Fibroblast of skin of scalp (primary cell): ENCODE measurements at regions not wholly inside any gene's neighbourhood (a gene's known extent, or its start where the extent isn't known, plus 50 kb on each side); places are given as distances from the start of the nearest gene placed in this dataset.
A peak's percentile ranks its signal among the peaks of the same experiment; 100 is the strongest.
"Not testable (repeated sequence)": the region's sequence is repeated elsewhere in the genome, so short reads cannot be mapped to it uniquely, and the experiment has no call there.

Source experiments
- DNase-seq: peaks from one replicate; pipeline ENCODE4 v3.0.0-alpha.2; 2013

DNA sequence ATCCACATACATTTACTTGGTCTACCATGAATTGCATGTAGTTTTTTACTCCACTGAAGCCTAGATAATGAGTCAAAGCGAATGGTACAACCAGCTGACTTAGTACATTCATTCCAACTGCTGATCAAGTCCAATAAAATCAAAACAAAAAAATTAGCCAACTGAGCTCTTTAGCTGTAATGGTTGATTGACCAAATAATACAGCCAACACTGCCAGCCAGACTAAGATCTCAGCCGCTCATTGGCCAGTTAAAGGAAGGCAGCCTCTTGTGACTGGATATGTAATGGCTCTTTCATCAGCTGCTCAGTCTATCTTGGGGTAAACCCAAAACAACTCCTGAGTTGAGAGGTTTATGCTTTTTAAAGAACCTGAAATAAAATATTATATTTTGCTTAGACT lies 204.3 kb upstream of the RSPO3 start:
- DNase-seq: no peak

DNA sequence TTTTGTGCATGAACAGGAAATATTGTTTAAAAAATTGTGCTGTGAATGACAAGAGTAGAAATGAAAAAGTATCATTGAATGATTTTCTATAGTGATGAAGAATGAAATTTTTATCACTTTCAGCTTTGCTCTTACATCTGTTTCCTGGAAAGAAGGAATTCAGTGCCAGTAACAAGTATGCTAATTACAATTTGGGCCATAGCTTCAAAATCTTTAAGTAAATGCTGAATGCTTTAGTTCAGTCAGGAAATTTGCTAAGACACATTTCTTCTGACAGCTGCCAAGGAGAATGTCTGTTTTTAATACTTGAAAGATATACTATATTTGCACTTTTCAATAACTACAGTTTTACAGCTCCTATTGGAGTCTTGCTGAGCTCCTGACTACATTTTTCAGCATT lies 203.7 kb upstream of the RSPO3 start:
- no peak for DNase-seq

DNA sequence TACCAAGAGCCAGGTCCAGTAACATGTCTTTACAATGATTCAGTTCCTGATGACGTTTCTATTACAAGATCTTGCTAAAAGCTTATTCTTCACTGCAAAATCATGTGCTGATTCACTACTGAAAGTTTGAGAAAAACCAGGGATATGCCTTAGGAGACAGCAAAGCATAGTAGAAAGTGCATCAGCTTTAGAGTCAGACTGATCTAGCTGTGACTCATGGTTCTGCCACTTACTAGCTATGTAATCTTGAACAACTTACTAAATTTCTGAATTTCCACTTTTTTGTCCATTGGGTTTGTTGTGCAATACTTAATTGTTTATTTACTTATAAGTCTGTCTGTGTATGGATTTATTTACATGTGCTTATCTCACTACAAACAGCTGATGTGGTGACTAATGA lies 198.5 kb upstream of the RSPO3 start:
- peak; percentile 92 for DNase-seq

DNA sequence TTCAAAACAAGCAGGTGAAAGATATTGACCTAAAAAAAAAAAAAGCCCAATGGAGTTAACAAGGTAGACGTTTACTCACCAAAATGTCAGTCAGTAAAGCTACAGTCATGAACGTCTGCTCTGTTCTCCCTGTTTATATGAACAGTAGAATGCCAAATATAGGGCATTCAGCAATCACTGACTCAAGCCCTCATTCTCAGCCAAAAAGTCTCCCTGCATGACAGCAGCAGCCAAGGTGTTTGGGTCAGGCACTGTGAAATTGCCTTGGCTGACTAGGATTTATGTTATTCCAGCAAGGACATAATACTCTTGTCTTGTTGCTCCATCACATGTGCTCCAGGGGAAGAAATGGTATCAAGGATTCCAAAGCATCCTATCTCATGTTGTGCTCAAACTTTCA lies 194.7 kb upstream of the RSPO3 start:
- DNase-seq: no peak

DNA sequence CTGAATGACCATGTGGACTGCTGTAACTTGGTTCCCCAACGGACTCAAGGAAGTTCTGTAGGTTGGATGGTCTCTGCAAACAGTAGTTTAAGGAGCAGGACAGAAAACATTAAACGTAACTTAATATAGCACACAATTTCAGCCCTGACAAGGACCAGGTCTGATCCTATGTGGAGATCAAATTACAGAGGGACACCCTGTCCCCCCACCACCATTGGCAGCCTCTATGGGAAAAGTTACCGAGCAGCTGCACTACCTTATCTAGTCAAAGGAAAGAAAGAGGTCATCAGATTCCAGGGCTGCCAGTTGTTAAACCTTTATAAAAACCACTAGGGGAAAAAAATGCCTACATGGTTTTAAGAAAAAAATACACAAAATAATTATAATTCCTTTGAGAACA lies 191.5 kb upstream of the RSPO3 start:
- DNase-seq: no peak

DNA sequence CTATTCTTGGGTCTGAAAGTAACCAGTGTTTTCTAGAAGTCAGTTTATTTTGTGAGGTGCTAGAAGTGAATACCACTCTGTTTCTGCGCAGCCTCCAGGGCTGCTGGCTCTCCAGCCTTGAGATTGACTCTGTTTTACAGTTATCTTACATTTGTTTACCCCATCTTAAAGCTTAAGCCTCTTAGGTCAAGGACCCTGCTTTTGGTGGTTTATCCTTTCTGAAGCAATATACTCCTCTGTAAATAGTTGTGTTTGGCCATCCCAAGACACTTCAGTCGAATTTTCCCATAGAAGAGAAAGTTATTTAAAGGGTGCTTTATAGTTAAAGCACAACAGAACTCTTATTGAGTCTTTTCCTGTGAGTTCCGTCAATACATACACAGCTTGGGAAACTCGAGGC lies 190.6 kb upstream of the RSPO3 start:
- no peak for DNase-seq

DNA sequence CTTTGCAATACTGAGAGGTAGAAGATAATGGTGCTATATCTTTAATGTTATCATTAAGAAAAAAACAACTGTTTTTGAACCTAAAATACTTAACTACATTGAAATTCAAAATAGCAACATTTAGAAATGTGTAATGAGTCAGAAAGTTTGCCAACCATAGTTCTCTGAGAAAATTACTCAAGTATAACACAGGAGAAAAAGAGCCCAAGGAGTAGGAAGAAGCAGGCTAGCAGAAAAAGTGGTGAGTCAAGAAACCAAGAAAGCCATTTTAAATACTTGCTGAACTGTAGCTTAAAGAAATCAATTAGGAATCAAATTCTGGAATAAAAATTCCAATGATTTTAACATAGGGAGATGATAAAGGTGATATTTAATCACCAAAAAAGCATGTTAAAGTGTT lies 181.0 kb upstream of the RSPO3 start:
- no peak for DNase-seq

DNA sequence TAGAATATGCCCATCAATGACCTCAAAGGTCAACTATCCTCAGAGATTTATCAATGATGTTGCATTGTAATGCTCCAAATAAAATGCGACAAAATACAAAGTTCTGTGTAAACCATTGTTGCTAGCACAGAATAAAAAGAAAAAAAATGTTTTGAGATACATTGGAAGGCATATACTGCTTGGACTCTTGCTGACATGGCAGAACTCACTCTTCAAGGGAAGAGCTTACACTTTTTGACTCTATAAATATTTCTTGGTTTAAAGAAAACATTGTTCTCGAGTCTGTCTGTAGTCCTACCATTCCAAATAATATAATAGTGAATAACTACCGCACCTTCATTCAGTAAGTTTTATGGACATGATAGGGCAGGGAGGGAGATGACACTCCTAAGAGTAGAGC lies 178.7 kb upstream of the RSPO3 start:
- no peak for DNase-seq

DNA sequence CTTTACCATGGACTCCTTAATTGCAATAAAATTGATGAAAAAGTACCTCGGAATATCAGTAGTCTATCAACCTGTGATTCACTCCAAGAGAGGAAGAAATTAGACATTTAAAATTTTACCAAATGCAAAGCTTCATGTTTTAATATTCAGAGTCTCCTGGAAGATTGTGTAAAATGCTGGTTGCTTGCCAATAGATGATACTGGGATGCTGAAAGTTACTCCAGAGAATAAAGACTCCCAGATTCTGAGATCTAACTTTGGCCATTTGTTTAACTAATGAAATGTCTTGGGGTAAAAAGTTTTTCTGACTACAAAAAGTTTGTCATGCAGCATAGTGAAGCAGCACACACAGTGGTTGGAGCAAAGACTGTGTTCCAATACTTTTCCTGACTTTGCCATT lies 176.7 kb upstream of the RSPO3 start:
- no peak for DNase-seq

DNA sequence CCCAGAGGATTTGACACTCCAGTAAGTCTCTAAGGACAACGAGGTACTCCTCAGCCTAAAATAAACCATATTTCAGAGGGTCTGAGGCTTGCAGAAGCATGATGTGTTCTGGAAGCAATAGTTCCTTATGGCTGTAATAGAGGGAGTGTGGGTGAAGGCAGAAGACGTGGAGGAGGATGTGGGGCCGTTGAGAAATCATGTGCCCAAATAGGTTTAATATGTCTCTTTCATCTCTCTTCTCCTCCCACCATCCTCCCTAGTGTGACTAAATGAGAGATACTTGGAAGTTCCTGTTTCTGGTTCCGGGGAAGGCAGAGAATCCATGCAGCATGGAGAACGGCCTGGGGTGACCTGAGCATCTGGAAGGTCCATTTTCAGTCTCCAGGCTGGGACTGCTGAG lies 174.0 kb upstream of the RSPO3 start:
- DNase-seq: no peak

DNA sequence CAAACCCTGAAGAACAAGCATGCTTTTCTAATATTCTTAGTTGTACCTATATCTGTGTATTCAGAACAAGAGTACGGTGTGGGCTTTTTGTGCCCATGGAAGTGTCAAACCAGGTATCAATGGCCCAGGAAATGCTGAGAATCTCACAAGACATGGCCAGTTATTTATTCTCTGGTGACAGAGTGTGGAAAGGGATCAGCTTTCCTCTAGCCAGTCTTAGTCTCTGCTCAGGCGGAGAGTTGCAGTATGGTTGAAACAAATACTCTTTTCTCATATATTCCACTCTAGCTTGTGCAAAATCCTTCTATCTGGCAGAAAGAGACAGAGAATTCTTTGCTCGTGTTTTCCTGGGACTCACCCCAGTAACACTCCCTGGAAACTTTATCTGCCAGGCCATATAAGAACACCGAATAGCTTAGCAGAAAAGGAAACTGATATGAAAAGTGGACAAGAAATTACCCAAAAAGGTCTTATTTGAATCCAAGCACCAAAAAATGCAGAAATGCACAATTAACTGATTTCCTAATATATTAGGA lies 173.3 kb upstream of the RSPO3 start:
- no peak for DNase-seq

DNA sequence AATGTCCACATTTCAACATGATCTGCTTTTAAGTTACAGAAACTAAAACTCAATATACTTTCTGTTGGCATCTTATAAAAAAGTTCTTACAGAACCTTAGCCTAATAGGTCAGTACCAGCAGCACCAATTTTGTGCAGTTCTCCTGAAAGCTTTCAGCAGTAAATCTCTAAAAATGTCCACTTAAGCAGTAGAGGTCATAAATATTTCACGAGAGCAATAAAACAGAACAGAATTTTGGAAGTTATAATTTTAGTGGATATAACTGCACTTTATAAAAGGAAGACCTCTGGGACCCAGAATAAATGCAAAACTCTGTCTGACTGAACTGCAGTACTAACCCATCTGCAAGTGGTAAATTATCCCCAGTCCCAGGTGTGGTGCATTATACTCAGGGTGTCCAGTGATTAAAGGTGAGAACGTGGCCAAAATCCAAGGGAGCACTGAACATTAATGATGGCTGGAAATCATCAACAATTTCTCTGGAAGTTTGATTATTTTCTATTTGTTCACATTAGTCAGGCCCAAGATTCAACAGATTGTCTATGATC lies 172.6 kb upstream of the RSPO3 start:
- no peak for DNase-seq

DNA sequence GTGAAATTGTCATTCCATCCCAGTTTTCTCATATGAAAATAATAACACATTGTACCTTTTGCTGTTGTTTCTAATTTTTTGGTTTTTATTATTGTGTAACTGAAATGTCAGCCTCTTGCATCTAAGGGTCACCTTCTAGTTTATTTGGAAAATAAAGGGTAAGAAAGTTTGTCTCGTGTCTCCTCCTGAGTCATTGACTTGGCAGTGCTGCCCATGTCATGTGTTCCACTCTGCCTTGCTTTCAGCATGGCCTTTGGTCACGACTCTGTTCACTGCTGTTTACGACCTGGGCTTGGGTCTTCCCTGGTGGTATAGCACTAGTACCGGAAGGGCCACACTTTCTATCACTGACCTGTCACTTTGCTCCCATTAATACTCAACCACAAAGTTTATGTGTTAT lies 171.4 kb upstream of the RSPO3 start:
- DNase-seq: no peak

DNA sequence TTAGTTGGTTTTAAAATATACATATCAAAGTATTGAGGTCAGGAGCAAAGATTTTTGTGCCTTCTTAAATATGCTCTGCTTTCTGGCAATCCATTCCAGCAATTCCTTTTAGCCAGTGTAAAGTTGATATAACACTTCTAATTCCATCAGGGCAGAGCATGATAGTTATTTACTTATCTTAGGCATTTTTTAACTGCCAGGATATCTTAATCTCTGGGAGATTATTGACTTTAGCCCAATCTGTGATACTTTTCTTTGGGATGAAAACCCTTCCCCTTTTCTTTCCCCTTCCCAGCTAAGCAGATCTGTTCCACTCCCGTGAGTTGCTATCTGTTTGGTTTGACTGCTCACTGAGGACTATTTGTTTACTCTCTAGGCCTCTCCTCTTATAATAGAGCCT lies 168.7 kb upstream of the RSPO3 start:
- peak; percentile 8 for DNase-seq

DNA sequence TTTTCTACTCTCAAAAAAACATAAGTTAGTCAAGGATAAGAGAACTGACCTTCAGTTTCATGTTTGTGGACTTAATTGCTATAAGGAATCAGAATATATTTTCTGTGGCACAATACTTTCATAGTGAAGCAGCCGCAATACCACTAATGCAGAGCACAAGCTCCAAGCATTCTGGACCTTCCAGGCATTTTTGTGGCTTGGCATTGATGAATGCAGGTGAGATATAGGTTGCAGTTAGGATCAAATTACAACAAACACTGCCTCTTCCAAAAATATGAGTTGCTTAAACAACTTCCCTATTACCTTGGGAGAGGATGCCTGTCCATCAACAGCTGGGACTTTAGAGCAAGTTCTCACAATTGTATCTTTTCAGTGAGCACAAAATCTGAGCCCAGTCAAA lies 162.8 kb upstream of the RSPO3 start:
- no peak for DNase-seq

DNA sequence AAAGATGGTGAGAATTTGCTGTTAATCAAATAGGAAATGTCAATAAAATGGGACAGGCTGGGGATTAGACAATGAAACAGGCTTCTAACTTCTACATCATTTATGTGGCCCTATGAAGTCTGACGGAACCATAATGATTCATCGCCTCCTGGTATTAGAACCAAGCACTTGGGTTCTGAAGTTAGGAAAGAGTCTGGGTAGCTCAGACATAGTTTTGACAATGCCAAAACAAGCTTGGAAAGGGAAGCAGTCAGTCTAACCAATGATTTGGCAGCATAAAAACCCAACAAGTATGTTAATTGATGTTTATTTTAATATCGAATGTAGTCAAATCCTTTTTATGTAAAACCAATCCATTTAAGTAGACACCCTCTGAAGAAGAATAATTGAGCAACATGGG lies 160.8 kb upstream of the RSPO3 start:
- DNase-seq: no peak

DNA sequence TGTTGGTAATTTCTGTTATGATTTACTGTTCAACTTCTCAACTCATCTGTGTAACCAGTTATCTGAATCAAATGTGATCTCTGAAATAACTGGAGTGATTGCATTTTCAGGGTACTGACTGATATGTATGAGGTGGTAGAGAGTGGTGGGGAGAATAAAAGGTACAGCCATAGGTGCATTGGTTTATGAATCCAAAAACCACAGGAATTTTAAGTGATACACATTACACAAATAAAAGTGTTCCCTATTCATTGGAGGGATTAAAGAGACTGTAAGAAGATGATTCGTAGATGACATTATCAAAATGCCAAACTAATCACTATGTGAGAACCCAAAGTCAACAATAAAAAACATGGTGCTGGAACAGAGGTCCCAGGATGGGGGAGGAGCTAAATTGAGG lies 158.7 kb upstream of the RSPO3 start:
- no peak for DNase-seq

DNA sequence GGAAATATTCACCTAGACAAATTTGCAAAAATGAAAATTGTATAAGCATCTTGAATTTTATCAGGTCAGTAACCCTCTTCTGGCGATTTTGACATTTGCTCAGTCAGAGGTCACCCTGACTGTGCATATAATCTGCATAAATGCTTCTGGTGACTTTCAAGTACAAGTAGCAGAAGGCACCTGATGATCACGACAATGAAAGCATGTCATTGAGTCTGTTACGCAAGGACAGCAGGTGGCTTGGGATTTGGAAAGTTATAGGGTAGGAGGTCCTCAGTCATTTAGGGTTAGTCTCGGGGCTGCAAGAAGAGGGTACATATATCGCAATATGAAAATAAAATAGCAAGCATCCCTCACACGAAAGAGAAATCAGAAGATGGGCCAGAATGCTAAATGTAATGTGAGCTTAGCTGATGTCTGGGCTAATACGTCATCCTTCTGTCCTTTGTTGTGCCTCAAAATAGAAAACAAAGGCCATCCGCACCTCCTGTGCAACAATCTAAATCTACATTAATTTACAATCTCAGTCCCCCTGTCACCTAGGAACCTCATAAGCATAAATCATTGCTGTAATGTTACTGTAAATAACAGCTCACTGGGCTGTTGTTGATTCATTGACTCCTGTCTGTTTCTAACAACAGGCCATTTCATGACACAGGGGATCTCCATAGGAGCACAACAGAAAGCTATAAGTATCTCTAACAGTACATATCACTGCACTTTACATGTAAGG lies 155.2 kb upstream of the RSPO3 start:
- DNase-seq: no peak

DNA sequence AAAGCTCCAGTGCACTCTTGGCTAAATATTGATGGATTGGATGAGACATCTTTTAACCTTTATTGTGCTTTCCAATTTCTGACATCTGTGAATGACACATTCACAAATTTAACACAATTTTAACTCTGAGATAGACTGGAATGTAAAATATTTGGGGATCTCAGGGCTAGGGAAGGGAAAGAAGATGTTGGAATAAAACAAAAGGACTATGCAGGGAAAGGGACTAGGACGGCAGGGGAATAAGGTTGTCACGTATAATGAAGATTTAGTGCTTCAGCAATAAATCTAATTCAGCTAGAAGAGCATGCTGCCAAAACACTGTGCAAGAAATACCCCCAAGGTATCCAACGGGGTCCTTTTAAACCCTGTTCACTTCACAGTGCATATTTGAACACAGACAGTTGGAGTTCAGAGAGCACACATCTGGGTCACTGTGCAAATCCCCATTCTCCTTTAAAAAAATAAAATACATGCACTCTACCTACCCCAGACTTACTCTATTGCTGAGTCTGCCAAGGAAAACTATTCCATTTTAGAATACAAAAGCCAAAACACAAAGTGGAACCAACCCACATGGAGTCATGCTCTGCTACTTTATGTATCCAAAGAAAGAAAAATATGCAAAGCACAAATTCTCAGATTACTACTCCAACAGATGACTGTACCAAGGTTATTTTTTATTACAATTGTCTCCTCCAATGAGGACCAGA lies 151.0 kb upstream of the RSPO3 start:
- DNase-seq: no peak

DNA sequence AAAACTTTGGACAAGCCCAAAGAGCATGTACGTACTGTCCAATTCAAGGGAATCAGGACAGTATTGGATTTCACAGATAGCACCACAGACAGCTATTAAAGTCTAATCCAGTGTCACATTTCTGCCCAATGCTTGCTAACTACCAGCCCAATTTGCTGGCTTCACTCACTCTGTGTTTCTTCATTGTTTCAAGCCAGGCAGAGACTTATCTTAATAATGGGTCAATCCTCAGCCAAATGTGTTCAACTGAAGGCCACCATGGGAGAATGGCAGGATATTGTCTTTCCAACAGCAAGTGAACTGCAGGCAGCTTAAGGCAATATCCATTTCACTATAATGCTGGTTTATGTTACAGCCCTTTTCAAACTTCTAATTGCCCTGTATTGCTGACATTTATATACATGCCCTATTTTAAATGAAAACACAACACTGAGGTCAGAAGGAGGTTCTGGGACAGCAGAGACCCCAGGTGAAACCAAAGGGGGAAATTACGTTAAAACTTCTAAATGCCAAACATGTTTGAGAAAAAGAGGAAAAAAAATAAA lies 142.1 kb upstream of the RSPO3 start:
- DNase-seq: no peak

DNA sequence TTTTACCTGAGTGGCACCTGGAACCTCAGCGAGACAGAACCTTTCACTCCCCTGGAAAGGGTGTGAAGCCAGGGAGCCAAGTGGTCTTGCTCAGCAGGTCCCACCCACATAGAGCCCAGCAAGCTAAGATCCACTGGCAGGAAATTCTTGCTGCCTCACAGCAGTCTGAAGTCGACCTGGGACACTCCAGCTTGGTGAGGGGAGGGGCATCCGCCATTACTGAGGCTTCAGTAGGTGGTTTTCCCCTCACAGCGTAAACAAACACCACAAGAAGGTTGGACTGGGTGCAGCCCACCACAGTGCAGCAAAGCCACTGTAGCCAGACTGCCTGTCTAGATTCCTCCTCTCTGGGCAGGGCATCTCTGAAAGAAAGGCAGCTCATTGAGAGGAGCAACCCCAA lies 134.7 kb upstream of the RSPO3 start:
- DNase-seq: no peak

DNA sequence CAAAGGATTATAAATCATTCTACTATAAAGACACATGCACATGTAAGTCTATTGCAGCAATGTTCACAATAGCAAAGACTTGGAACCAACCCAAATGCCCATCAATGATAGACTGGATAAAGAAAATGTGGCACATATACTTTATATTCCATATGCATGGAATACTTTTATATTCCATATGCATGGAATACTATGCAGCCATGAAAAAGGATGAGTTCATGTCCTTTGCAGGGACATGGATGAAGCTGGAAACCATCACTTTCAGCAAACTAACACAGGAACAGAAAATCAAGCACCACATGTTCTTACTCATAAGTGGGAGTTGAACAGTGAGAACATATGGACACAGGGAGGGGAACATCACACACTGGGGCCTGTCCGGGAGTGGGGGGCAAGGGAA lies 130.3 kb upstream of the RSPO3 start:
- not testable (repeated sequence) for DNase-seq

DNA sequence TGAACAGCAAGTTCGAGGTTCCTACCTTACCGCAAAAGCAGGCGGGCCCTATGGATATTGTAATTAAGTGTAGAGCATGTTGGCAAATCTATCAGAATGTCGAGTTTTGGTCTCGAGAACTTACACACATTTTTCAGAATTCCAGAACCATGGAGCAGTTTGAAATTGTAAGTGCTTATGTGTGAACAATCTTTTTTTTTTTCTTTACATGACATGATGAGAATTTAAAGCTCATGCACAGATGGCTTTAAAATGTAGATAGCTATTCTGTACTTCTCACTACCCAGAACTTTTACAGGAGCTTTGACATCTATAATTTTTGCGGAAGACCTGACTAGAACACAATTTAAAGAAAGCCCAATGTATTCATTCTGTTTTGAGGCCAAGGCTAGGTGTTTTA lies 117.8 kb upstream of the RSPO3 start:
- no peak for DNase-seq

DNA sequence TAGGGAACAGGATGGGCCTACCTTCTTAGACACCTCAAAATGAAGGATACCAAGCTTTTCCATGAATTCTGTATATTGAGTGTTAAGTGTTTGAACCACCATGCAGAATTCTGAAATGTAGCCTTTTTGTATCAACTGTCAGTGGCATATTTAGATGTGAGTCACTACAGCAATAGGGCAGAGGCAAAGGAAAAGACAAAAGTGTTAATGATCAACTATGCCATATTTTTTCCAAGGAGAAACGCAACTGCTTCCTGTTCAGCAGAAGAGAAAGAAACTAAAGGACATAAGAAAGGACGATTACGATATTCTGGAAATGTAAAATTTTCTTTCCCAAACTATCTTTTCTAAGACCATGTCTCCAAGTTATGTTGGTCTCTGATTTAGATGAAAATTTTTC lies 104.6 kb upstream of the RSPO3 start:
- no peak for DNase-seq
